ENCODE measurements at regions not wholly inside any gene's neighbourhood (a gene's known extent, or its start where the extent isn't known, plus 50 kb on each side); places are given as distances from the start of the nearest gene placed in this dataset.

GRCh38 chr12:84638811-84639368 lies 273.7 kb downstream of the SLC6A15 start:
- ChIA-PET POLR2A (no interaction called here), CTCF (no interaction called here)
- H3K4me1 Mint-ChIP-seq, result no peaks in the 10 kb centered on the region
- H3K9me3 ChIP-seq (ENCODE audit: control insufficient read depth in 2 of 3, low read length in 3 of 3), result no peaks in the 10 kb centered on the region
- H3K27ac ChIP-seq (ENCODE audit: low read depth, low read length), result no peak overlapping the region
- no peak for ATAC-seq
- no peak overlapping the region for H3K27ac Mint-ChIP-seq
- H3K27me3 Mint-ChIP-seq, result no peaks in the 10 kb centered on the region
- no peak overlapping the region for H3K4me3 ChIP-seq (ENCODE audit: low read length)
- H3K36me3 ChIP-seq (ENCODE audit: control insufficient read depth in 2 of 3, insufficient read depth in 3 of 3, low read length in 3 of 3), result no peaks in the 10 kb centered on the region
- intact Hi-C loops (cut with micrococcal nuclease), result no loop called here
- no peak for DNase-seq
- no peaks in the 10 kb centered on the region for H3K36me3 Mint-ChIP-seq
- H3K4me3 Mint-ChIP-seq, result no peak overlapping the region
- H3K27me3 ChIP-seq (ENCODE audit: control insufficient read depth in 2 of 2, insufficient read depth in 2 of 2, low read length in 2 of 2), result no peaks in the 10 kb centered on the region
- H3K4me1 ChIP-seq (ENCODE audit: control insufficient read depth in 2 of 2, insufficient read depth in 2 of 2, low read length in 2 of 2), result no peaks in the 10 kb centered on the region
- H3K9me3 Mint-ChIP-seq, result peaks cover 0 to 2% (median 0%) of the 10 kb centered on the region in 11 donors

- Mint-ChIP-seq H3K9me3 (peaks cover 0 to 2% (median 0%) of the 10 kb centered on the region in 11 donors), H3K36me3 (no peaks in the 10 kb centered on the region), H3K27ac (no peak overlapping the region), H3K4me1 (no peaks in the 10 kb centered on the region), H3K27me3 (no peaks in the 10 kb centered on the region), H3K4me3 (no peak overlapping the region)
- DNase-seq, result no peak
- no peak for ATAC-seq
- no peaks in the 10 kb centered on the region for H3K4me1 ChIP-seq (ENCODE audit: control insufficient read depth in 2 of 2, insufficient read depth in 2 of 2, low read length in 2 of 2)
- intact Hi-C loops (cut with micrococcal nuclease), result no loop called here
- CTCF ChIA-PET, result no interaction called here
- no peak overlapping the region for H3K27ac ChIP-seq (ENCODE audit: low read depth, low read length)
- H3K9me3 ChIP-seq (ENCODE audit: control insufficient read depth in 2 of 3, low read length in 3 of 3), result no peaks in the 10 kb centered on the region
- no peaks in the 10 kb centered on the region for H3K27me3 ChIP-seq (ENCODE audit: control insufficient read depth in 2 of 2, insufficient read depth in 2 of 2, low read length in 2 of 2)
- POLR2A ChIA-PET, result no interaction called here
- no peak overlapping the region for H3K4me3 ChIP-seq (ENCODE audit: low read length)
- H3K36me3 ChIP-seq (ENCODE audit: control insufficient read depth in 2 of 3, insufficient read depth in 3 of 3, low read length in 3 of 3), result no peaks in the 10 kb centered on the region
Observed at GRCh38 chr12:84637926-84638325, 274.7 kb downstream of the SLC6A15 start.

DNA sequence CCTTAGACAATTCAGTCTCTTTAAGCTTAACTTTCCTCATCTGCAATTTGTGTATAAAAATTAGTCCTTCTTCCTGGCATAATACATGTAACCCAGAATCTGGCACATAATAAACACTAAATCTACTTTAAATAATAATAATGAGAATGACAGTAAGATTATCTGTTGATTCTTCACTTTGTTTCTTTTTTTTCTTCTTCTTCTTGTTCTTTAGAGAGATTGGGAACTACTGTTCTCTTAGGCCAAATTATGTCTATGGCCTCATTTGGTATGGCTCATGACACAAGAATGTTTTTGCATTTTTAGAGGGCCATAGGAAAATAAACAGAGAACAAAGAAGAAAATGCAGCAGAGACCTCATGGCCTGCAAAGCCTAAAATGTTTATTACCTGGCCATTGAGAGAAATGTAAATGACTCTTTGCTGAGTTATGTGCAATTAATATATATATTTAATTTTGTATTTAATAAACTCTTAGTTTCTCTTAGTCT lies 275.8 kb downstream of the SLC6A15 start:
- H3K4me1 ChIP-seq (ENCODE audit: control insufficient read depth in 2 of 2, insufficient read depth in 2 of 2, low read length in 2 of 2), result no peaks in the 10 kb centered on the region
- no peaks in the 10 kb centered on the region for H3K36me3 ChIP-seq (ENCODE audit: control insufficient read depth in 2 of 3, insufficient read depth in 3 of 3, low read length in 3 of 3)
- no peak overlapping the region for H3K27ac ChIP-seq (ENCODE audit: low read depth, low read length)
- Mint-ChIP-seq H3K4me1 (no peaks in the 10 kb centered on the region), H3K27me3 (no peaks in the 10 kb centered on the region), H3K27ac (no peak overlapping the region), H3K4me3 (no peak overlapping the region), H3K36me3 (no peaks in the 10 kb centered on the region), H3K9me3 (peaks cover 0 to 4% (median 0%) of the 10 kb centered on the region in 11 donors)
- CTCF ChIA-PET, result no interaction called here
- no peak overlapping the region for H3K4me3 ChIP-seq (ENCODE audit: low read length)
- ATAC-seq (no peak), DNase-seq (no peak)
- H3K27me3 ChIP-seq (ENCODE audit: control insufficient read depth in 2 of 2, insufficient read depth in 2 of 2, low read length in 2 of 2), result no peaks in the 10 kb centered on the region
- intact Hi-C loops (cut with micrococcal nuclease), result no loop called here
- H3K9me3 ChIP-seq (ENCODE audit: control insufficient read depth in 2 of 3, low read length in 3 of 3), result no peaks in the 10 kb centered on the region
- POLR2A ChIA-PET, result no interaction called here

- no peak overlapping the region for H3K27ac Mint-ChIP-seq
- no peaks in the 10 kb centered on the region for H3K4me1 Mint-ChIP-seq
- POLR2A ChIA-PET, result no interaction called here
- no peaks in the 10 kb centered on the region for H3K27me3 Mint-ChIP-seq
- Histone ChIP-seq H3K27ac (ENCODE audit: low read depth, low read length) (no peak overlapping the region), H3K27me3 (ENCODE audit: control insufficient read depth in 2 of 2, insufficient read depth in 2 of 2, low read length in 2 of 2) (no peaks in the 10 kb centered on the region), H3K4me3 (ENCODE audit: low read length) (no peak overlapping the region), H3K4me1 (ENCODE audit: control insufficient read depth in 2 of 2, insufficient read depth in 2 of 2, low read length in 2 of 2) (no peaks in the 10 kb centered on the region), H3K9me3 (ENCODE audit: control insufficient read depth in 2 of 3, low read length in 3 of 3) (no peaks in the 10 kb centered on the region), H3K36me3 (ENCODE audit: control insufficient read depth in 2 of 3, insufficient read depth in 3 of 3, low read length in 3 of 3) (no peaks in the 10 kb centered on the region)
- peaks cover 0 to 4% (median 0%) of the 10 kb centered on the region in 11 donors for H3K9me3 Mint-ChIP-seq
- DNase-seq (no peak), ATAC-seq (no peak)
- intact Hi-C loops (cut with micrococcal nuclease), result no loop called here
- CTCF ChIA-PET, result no interaction called here
- H3K36me3 Mint-ChIP-seq, result no peaks in the 10 kb centered on the region
- no peak overlapping the region for H3K4me3 Mint-ChIP-seq
Observed at GRCh38 chr12:84634526-84634925, 278.1 kb downstream of the SLC6A15 start.

DNA sequence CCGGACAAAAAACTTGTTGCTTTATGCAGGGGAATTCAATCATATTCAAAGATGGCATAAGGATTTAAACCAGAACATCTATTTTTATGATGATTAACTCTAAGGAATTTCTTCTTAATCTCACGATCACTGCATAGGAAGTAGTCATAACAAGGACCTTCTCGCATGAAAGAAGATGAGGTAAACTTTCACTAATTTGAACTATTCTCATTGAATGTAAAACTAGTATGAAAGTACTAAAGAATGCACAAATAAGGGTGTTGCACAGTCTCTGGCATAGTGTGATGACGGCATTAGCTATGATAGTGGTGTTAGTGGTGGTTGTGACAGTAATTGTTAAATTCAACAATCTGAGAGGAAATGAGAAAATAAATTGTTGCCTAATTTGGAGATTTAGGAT lies 280.0 kb downstream of the SLC6A15 start:
- Mint-ChIP-seq H3K27me3 (no peaks in the 10 kb centered on the region), H3K4me1 (no peaks in the 10 kb centered on the region), H3K9me3 (peaks cover 0 to 10% (median 0%) of the 10 kb centered on the region in 11 donors), H3K4me3 (no peak overlapping the region), H3K27ac (no peak overlapping the region), H3K36me3 (no peaks in the 10 kb centered on the region)
- ATAC-seq (no peak), DNase-seq (no peak)
- Histone ChIP-seq H3K4me3 (ENCODE audit: low read length) (no peak overlapping the region), H3K36me3 (ENCODE audit: control insufficient read depth in 2 of 3, insufficient read depth in 3 of 3, low read length in 3 of 3) (no peaks in the 10 kb centered on the region), H3K4me1 (ENCODE audit: control insufficient read depth in 2 of 2, insufficient read depth in 2 of 2, low read length in 2 of 2) (no peaks in the 10 kb centered on the region), H3K27me3 (ENCODE audit: control insufficient read depth in 2 of 2, insufficient read depth in 2 of 2, low read length in 2 of 2) (no peaks in the 10 kb centered on the region), H3K9me3 (ENCODE audit: control insufficient read depth in 2 of 3, low read length in 3 of 3) (no peaks in the 10 kb centered on the region), H3K27ac (ENCODE audit: low read depth, low read length) (no peak overlapping the region)
- CTCF ChIA-PET, result no interaction called here
- POLR2A ChIA-PET, result no interaction called here
- intact Hi-C loops (cut with micrococcal nuclease), result no loop called here

DNA sequence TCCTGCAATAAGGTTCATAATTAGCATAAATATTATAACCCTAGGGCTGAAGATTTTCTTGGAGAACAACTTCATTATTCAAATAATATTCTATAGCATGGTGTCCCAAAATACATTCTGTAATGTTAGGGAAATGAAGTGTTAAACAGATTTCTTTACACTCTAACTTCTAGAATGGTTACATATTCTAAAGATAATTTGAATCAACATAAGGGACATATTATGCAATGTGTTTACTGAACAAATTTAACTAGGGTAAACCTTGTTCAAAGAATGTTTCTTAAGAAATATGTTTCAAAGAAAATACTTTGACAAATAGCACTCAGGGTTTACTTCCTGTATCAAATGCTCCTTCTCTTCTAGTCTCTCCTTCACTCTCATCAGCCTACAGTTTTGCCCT lies 281.6 kb downstream of the SLC6A15 start:
- Histone ChIP-seq H3K4me1 (ENCODE audit: control insufficient read depth in 2 of 2, insufficient read depth in 2 of 2, low read length in 2 of 2) (no peaks in the 10 kb centered on the region), H3K36me3 (ENCODE audit: control insufficient read depth in 2 of 3, insufficient read depth in 3 of 3, low read length in 3 of 3) (no peaks in the 10 kb centered on the region), H3K4me3 (ENCODE audit: low read length) (no peak overlapping the region), H3K9me3 (ENCODE audit: control insufficient read depth in 2 of 3, low read length in 3 of 3) (no peaks in the 10 kb centered on the region), H3K27ac (ENCODE audit: low read depth, low read length) (no peak overlapping the region), H3K27me3 (ENCODE audit: control insufficient read depth in 2 of 2, insufficient read depth in 2 of 2, low read length in 2 of 2) (no peaks in the 10 kb centered on the region)
- ChIA-PET CTCF (no interaction called here), POLR2A (no interaction called here)
- Mint-ChIP-seq H3K4me1 (no peaks in the 10 kb centered on the region), H3K27me3 (no peaks in the 10 kb centered on the region), H3K4me3 (no peak overlapping the region), H3K27ac (no peak overlapping the region), H3K36me3 (no peaks in the 10 kb centered on the region), H3K9me3 (peaks cover 0 to 10% (median 0%) of the 10 kb centered on the region in 11 donors)
- ATAC-seq, result no peak
- no peak for DNase-seq
- intact Hi-C loops (cut with micrococcal nuclease), result no loop called here

DNA sequence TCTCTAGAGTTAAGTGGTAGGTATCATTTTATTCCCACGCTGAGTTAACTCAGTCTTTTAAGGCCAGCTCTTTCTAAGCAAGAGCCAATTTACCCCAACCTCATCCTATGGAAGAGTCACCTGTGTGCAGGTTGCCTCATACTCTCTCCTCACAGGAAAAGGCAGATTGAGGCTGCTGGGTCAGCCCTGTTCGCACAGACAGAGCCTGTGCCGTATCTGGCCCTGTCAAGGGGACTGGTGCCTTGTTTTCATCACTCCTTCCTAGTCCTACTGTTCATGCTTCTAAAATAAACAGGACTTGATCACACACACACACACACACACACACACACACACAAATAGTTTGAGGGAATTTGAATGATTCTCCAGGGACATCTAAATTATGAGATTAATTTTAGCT lies 285.0 kb downstream of the SLC6A15 start:
- no peaks in the 10 kb centered on the region for H3K27me3 Mint-ChIP-seq

More for the DNA sequence above, 285.0 kb downstream of the SLC6A15 start:
- Mint-ChIP-seq H3K36me3 (no peaks in the 10 kb centered on the region), H3K4me1 (no peaks in the 10 kb centered on the region), H3K9me3 (peaks cover 0 to 10% (median 0%) of the 10 kb centered on the region in 11 donors), H3K4me3 (no peak overlapping the region), H3K27ac (no peak overlapping the region)
- POLR2A ChIA-PET, result no interaction called here
- Histone ChIP-seq H3K4me1 (ENCODE audit: control insufficient read depth in 2 of 2, insufficient read depth in 2 of 2, low read length in 2 of 2) (no peaks in the 10 kb centered on the region), H3K27me3 (ENCODE audit: control insufficient read depth in 2 of 2, insufficient read depth in 2 of 2, low read length in 2 of 2) (no peaks in the 10 kb centered on the region), H3K4me3 (ENCODE audit: low read length) (no peak overlapping the region), H3K9me3 (ENCODE audit: control insufficient read depth in 2 of 3, low read length in 3 of 3) (no peaks in the 10 kb centered on the region), H3K27ac (ENCODE audit: low read depth, low read length) (no peak overlapping the region), H3K36me3 (ENCODE audit: control insufficient read depth in 2 of 3, insufficient read depth in 3 of 3, low read length in 3 of 3) (no peaks in the 10 kb centered on the region)
- ATAC-seq (no peak), DNase-seq (no peak)
- intact Hi-C loops (cut with micrococcal nuclease), result no loop called here
- CTCF ChIA-PET, result no interaction called here
